ENCODE measurements at regions not wholly inside any gene's neighbourhood (a gene's known extent, or its start where the extent isn't known, plus 50 kb on each side); places are given as distances from the start of the nearest gene placed in this dataset.

- TF ChIP-seq CTCF (IDR thresholded peaks at IDR 0.05; ENCODE audit: extremely low read depth in 1 of 2, insufficient read depth in 1 of 2, low read depth in 1 of 2, low read length in 2 of 2) (no peak), POLR2AphosphoS5 (IDR thresholded peaks at IDR 0.05; ENCODE audit: insufficient read depth, low read depth, low read length) (no peak), MYC (IDR thresholded peaks at IDR 0.05; ENCODE audit: low read depth, low read length) (no peak), EZH2 (IDR thresholded peaks at IDR 0.05; ENCODE audit: borderline replicate concordance, low read depth, low read length, severe bottlenecking) (no peak), POLR2A (IDR thresholded peaks at IDR 0.05; ENCODE audit: low read depth, low read length) (no peak), GATA2 (IDR thresholded peaks at IDR 0.05; ENCODE audit: insufficient read depth, insufficient read length, low read depth, low read length) (no peak)
Measured at GRCh38 chr13:83086088-83086487, 796.2 kb downstream of the SLITRK1 start.

Measured in endothelial cell of umbilical vein (primary cell).